B cell (primary cell): ENCODE measurements at regions not wholly inside any gene's neighbourhood (a gene's known extent, or its start where the extent isn't known, plus 50 kb on each side); places are given as distances from the start of the nearest gene placed in this dataset.

Source experiments
- CTCF ChIP-seq: fragments of 200-600 bp; IDR thresholded peaks from one replicate; pipeline ENCODE4 v1.8.0; 2022; ENCODE audit warnings: antibody characterized with exemption, mild to moderate bottlenecking
- EZH2 ChIP-seq: IDR thresholded peaks from 2 replicates; pipeline ENCODE4 v1.6.1; 2012; ENCODE audit warnings: borderline replicate concordance, low read depth, mild to moderate bottlenecking, moderate library complexity, low read length; ENCODE audit not compliant: insufficient read depth, poor library complexity, severe bottlenecking

- TF ChIP-seq CTCF (no peak), EZH2 (no peak)
Observed at GRCh38 chr5:117088176-117088575, 513.6 kb upstream of the SEMA6A start.
